Spleen (tissue), 11 donors: ENCODE measurements at regions not wholly inside any gene's neighbourhood (a gene's known extent, or its start where the extent isn't known, plus 50 kb on each side); places are given as distances from the start of the nearest gene placed in this dataset.

Source experiments
- DNase-seq: peaks from one replicate; pipeline ENCODE4 v3.0.0-alpha.2; 2020
- H3K27ac ChIP-seq, 8 donors: fragments of 200-600 bp; sonication (generic) in 7 of 8; 1 replicate in 4 of 8; 2 replicates in 4 of 8; pipeline versions ENCODE4 v1.5.0 to v1.8.0; 2016 to 2021; ENCODE audit warnings: inconsistent platforms in 4 of 8, mild to moderate bottlenecking in 4 of 8, moderate library complexity in 1 of 8
- H3K27me3 ChIP-seq, 7 donors: fragments of 200-600 bp; sonication (generic) in 6 of 7; replicated peaks in 1 of 7; 1 replicate in 4 of 7; 2 replicates in 3 of 7; pipeline versions ENCODE4 v1.5.0 to v1.8.0; 2016 to 2021; ENCODE audit warnings: inconsistent platforms in 3 of 7, mild to moderate bottlenecking in 1 of 7
- H3K36me3 ChIP-seq, 6 donors: fragments of 200-600 bp; sonication (generic) in 5 of 6; 1 replicate in 4 of 6; 2 replicates in 2 of 6; pipeline versions ENCODE4 v1.5.0 to v1.8.0; 2016 to 2021; ENCODE audit warnings: inconsistent platforms in 2 of 6
- H3K4me1 ChIP-seq, 6 donors: fragments of 200-600 bp; sonication (generic) in 5 of 6; 1 replicate in 3 of 6; 2 replicates in 3 of 6; pipeline versions ENCODE4 v1.5.0 to v1.8.0; 2016 to 2021; ENCODE audit warnings: inconsistent platforms in 3 of 6
- H3K4me3 ChIP-seq, 8 donors: fragments of 200-600 bp; sonication (generic) in 7 of 8; 1 replicate in 4 of 8; 2 replicates in 4 of 8; pipeline versions ENCODE4 v1.5.0 to v1.8.0; 2016 to 2021; ENCODE audit warnings: inconsistent platforms in 4 of 8, mild to moderate bottlenecking in 4 of 8, moderate library complexity in 2 of 8
- H3K9me3 ChIP-seq, 8 donors: fragments of 200-600 bp; sonication (generic) in 7 of 8; 1 replicate in 4 of 8; 2 replicates in 4 of 8; pipeline versions ENCODE4 v1.5.0 to v1.8.0; 2016 to 2021; ENCODE audit warnings: inconsistent platforms in 4 of 8
- POLR2A ChIP-seq, 3 donors: fragments of 450-650 bp; IDR thresholded peaks; one replicate each; pipeline ENCODE4 v1.5.1; 2017; ENCODE audit warnings: antibody characterized with exemption in 3 of 3, mild to moderate bottlenecking in 1 of 3
- POLR2AphosphoS5 ChIP-seq, 3 donors: sonication (generic); formaldehyde crosslinking; IDR thresholded peaks; one replicate each; pipeline ENCODE4 v1.5.1; 2017; ENCODE audit warnings: antibody characterized with exemption in 3 of 3
- WGBS, 5 donors: extraction: QIAGEN DNeasy Blood & Tissue Kit in 3 of 5; methylation state at CpG; one replicate each; pipeline versions ENCODE4 v1.1.5 to v1.1.7; 2013 to 2018; 5-methylcytosine and 5-hydroxymethylcytosine counted together
- intact Hi-C: fragments of 100-400 bp; cut with DNase I; formaldehyde crosslinking; loops from one replicate; pipeline ENCODE4 v1.15.0; 2023; ENCODE audit warnings: low total_unique reads
- TF ChIP-seq, protein P1 (sequence below), 11 experiments: fragments of 200-600 bp in 7 of 11; fragments of 450-650 bp in 4 of 11; sonication (generic) in 4 of 11; IDR thresholded peaks in 8 of 11; conservative IDR thresholded peaks in 3 of 11; 1 replicate in 7 of 11; 2 replicates in 4 of 11; pipeline versions ENCODE4 v1.4.0 to v1.8.0; 2016 to 2021; ENCODE audit warnings: antibody characterized with exemption in 11 of 11, inconsistent platforms in 4 of 11, mild to moderate bottlenecking in 1 of 11
- donor health status: healthy with polysubstance abuse.
- donor health status: DM: no; HTN: no; CAD: no; lungs with moderate emphysema.
- donor health status: DM: no; HTN: no; CAD: no.
- donor health status: Bipolar disorder and iron deficiency.
- donor health status: healthy.
- donor health status: DM: no; HTN: no; CAD: no.
- donor health status: DM: yes; HTN: yes; CAD: no.

DNA sequence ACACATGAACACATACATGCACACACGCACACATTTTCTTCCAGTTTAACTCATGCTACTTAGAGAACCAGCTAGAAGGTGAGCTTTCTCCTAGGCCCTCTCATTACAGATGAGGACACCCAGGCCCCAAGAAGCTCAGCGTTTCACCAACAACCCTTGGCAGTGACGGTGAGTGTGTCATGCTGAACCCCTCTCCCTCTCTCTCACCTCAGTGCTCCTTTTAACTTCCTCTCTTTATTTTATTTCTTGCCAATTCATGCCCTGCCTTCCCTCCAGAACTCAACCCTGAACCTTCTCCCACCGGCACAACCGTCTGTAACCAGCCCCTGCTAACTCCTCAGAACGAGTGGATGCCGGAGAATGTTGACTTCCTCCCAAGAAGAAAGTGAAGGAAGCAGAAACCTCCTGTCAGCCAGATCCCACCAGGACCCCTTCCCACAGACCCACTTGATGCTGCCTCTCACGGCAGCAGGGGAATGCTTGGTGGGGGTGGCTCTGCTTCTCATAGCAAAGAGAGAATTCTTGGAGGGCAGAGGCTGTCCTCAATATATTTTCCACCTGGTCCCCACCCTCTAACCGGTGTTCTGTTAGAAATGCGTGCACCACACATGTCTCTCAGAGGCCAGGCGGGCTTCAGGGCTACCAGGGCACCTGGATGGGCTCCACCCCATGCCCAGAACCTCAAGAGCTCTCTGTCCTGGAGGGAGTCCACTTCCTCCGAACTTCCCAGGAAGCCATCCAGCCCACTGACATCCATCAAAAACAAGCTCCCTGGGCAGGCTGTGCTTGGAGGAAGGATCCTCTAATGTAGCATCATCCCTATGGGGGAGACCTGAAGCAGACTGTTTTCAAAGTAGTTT, 134.0 kb downstream of the TOMM20 start:
- Histone ChIP-seq H3K4me3 (no peak overlapping the region), H3K27me3 (no peaks in the 10 kb centered on the region), H3K36me3 (no peaks in the 10 kb centered on the region), H3K27ac (peak overlapping the region in 2 of 8 donors; percentile 22 to 30), H3K4me1 (peaks cover 0 to 25% (median 10%) of the 10 kb centered on the region in 6 donors), H3K9me3 (no peaks in the 10 kb centered on the region)
- TF ChIP-seq POLR2A (IDR thresholded peaks at IDR 0.05) (no peak), POLR2AphosphoS5 (IDR thresholded peaks at IDR 0.05) (no peak)
- TF ChIP-seq, protein P1, sequence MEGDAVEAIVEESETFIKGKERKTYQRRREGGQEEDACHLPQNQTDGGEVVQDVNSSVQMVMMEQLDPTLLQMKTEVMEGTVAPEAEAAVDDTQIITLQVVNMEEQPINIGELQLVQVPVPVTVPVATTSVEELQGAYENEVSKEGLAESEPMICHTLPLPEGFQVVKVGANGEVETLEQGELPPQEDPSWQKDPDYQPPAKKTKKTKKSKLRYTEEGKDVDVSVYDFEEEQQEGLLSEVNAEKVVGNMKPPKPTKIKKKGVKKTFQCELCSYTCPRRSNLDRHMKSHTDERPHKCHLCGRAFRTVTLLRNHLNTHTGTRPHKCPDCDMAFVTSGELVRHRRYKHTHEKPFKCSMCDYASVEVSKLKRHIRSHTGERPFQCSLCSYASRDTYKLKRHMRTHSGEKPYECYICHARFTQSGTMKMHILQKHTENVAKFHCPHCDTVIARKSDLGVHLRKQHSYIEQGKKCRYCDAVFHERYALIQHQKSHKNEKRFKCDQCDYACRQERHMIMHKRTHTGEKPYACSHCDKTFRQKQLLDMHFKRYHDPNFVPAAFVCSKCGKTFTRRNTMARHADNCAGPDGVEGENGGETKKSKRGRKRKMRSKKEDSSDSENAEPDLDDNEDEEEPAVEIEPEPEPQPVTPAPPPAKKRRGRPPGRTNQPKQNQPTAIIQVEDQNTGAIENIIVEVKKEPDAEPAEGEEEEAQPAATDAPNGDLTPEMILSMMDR (IDR thresholded peaks at IDR 0.05 in 8 of 11, conservative IDR thresholded peaks at IDR 0.05 in 3 of 11), result no peak
- no peak for DNase-seq
- intact Hi-C loops, result no loop called here
- WGBS, 5 donors, result 55 to 69% (median 62%) methylated on average over 12 of the region's 12 CpGs

DNA sequence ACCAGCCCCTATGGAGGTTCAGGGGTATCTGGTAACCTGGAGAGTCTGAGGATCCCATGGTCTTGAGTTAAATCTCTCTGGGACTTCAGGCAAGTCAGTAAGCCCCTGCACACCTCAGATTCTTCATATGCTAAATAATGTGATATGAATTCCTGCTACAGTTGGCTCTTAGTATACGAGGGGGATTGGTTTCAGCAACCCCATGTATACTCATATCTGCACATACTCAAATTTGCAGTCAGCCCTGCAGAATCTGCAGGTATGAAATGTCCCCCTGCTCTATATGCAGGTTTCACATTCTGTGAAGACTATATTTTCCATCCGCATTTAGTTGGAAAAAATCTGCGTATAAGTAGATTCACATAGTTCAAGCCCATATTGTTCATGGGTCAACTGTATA, 136.6 kb downstream of the TOMM20 start:
- intact Hi-C loops, result no loop called here
- peaks cover 6 to 23% (median 13%) of the 10 kb centered on the region in 6 donors for H3K4me1 ChIP-seq
- H3K36me3 ChIP-seq, result no peaks in the 10 kb centered on the region
- TF ChIP-seq POLR2A (IDR thresholded peaks at IDR 0.05) (no peak), POLR2AphosphoS5 (IDR thresholded peaks at IDR 0.05) (no peak)
- TF ChIP-seq, protein P1 (IDR thresholded peaks at IDR 0.05 in 8 of 11, conservative IDR thresholded peaks at IDR 0.05 in 3 of 11), result no peak
- no peak overlapping the region for H3K27ac ChIP-seq
- no peak for DNase-seq
- H3K27me3 ChIP-seq, result no peaks in the 10 kb centered on the region
- WGBS, 5 donors, result 83 to 89% (median 87%) methylated on average over 3 of the region's 3 CpGs
- H3K9me3 ChIP-seq, result no peaks in the 10 kb centered on the region
- H3K4me3 ChIP-seq, result no peak overlapping the region

DNA sequence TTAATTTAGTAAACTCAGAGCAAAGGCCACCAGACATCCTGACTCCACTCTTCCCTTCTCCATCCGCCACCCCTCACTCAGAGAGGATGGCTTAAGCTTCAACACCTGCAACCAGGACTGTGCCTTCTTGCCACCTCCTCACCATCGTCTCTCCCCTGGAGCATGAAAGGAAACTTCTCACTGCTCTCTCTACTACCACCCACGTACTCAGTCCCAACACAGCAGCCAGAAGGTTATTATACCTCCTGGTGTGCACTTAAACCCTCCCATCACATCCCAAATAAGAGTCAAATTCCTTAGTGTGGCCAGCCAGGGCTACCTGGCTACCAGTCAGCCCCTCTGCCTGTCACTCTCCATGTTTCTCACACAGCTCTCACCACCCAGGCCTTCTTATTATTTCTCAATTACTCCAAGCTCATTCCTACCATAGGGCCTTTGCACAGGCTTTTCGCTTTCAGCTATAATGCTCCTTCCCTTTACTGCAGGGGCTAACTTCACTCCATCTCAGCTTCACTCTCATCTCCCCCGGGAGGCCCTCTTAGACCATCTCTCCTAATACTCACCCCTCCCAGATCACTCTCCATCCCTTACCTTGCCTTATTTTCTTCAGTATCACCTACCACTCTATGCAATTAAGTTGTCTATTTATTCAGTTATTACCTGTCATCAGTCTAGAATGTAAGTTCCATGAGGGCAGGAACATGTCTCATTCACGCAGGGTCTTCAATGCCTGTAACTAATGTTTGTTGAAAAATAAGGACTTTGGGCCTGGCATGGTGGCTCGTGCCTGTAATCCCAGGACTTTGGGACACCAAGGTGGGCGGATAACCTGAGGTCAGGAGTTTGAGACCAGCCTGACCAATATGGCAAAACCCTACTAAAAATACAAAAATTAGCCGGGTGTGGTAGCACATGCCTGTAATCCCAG, 137.5 kb downstream of the TOMM20 start:
- Histone ChIP-seq H3K9me3 (no peaks in the 10 kb centered on the region), H3K4me3 (no peak overlapping the region), H3K4me1 (peaks cover 6 to 30% (median 18%) of the 10 kb centered on the region in 6 donors), H3K27me3 (no peaks in the 10 kb centered on the region), H3K36me3 (no peaks in the 10 kb centered on the region), H3K27ac (no peak overlapping the region)
- intact Hi-C loops, result no loop called here
- WGBS, 5 donors, result 83 to 91% (median 84%) methylated on average over 9 of the region's 9 CpGs
- no peak for TF ChIP-seq POLR2A (IDR thresholded peaks at IDR 0.05)
- TF ChIP-seq POLR2AphosphoS5 (IDR thresholded peaks at IDR 0.05), result no peak
- TF ChIP-seq, protein P1 (IDR thresholded peaks at IDR 0.05 in 8 of 11, conservative IDR thresholded peaks at IDR 0.05 in 3 of 11), result no peak
- DNase-seq, result no peak

DNA sequence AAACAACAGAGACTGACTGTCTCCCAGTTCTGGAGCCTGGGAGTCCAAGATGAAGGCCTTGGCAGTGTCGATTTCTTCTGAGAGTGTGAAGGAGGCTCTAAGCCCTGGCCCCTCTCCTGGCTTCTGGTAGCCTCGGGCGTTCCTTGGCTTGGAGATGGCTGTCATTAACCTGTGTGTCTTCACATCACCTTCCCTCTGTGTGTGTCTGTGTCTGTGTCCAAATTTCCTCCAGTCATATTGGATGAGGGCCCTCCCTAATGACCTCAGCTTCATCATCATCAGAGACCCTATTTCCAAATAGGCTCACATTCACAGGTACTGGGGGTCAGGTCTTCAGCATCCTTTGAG, 138.3 kb downstream of the TOMM20 start:
- H3K9me3 ChIP-seq, result no peaks in the 10 kb centered on the region
- H3K27ac ChIP-seq, result peak overlapping the region in 2 of 8 donors; percentile 92 to 94
- WGBS, 5 donors, result 78 to 98% (median 90%) methylated on average over 3 of the region's 3 CpGs
- intact Hi-C loops, result no loop called here
- peaks cover 6 to 37% (median 20%) of the 10 kb centered on the region in 6 donors for H3K4me1 ChIP-seq
- TF ChIP-seq POLR2AphosphoS5 (IDR thresholded peaks at IDR 0.05) (no peak), POLR2A (IDR thresholded peaks at IDR 0.05) (no peak)
- TF ChIP-seq, protein P1 (IDR thresholded peaks at IDR 0.05 in 8 of 11, conservative IDR thresholded peaks at IDR 0.05 in 3 of 11), result no peak
- no peaks in the 10 kb centered on the region for H3K36me3 ChIP-seq
- H3K4me3 ChIP-seq, result no peak overlapping the region
- no peak for DNase-seq
- no peaks in the 10 kb centered on the region for H3K27me3 ChIP-seq
